Mesothelial cell of epicardium (in vitro differentiated cells): ENCODE measurements at regions not wholly inside any gene's neighbourhood (a gene's known extent, or its start where the extent isn't known, plus 50 kb on each side); places are given as distances from the start of the nearest gene placed in this dataset.
A peak's percentile ranks its signal among the peaks of the same experiment; 100 is the strongest.

Experiments used
- DNase-seq, 2 experiments: peaks; one replicate each; pipeline ENCODE4 v3.0.0; 2021; ENCODE audit warnings: low spot score in 2 of 2; ENCODE audit not compliant: unreplicated experiment in 2 of 2
- H3K27ac Mint-ChIP-seq: 2 replicates; pipeline ENCODE4 v1.8.0; 2021; ENCODE audit warnings: mixed read lengths
- H3K27me3 Mint-ChIP-seq: 2 replicates; pipeline ENCODE4 v1.8.0; 2021; ENCODE audit warnings: low read depth, mixed read lengths
- H3K36me3 Mint-ChIP-seq: 2 replicates; pipeline ENCODE4 v1.8.0; 2021; ENCODE audit warnings: mixed read lengths
- H3K4me1 Mint-ChIP-seq: 2 replicates; pipeline ENCODE4 v1.8.0; 2021; ENCODE audit warnings: mixed read lengths
- H3K4me3 Mint-ChIP-seq: 2 replicates; pipeline ENCODE4 v1.8.0; 2021; ENCODE audit warnings: mild to moderate bottlenecking, moderate library complexity, mixed read lengths
- H3K9me3 Mint-ChIP-seq: 2 replicates; pipeline ENCODE4 v1.8.0; 2021; ENCODE audit warnings: mixed read lengths
- TF ChIP-seq, protein P1 (sequence below): fragments of 200-600 bp; sonication (generic); IDR thresholded peaks from one replicate; pipeline ENCODE4 v1.5.0; 2021; ENCODE audit warnings: antibody characterized with exemption; ENCODE audit not compliant: unreplicated experiment

DNA sequence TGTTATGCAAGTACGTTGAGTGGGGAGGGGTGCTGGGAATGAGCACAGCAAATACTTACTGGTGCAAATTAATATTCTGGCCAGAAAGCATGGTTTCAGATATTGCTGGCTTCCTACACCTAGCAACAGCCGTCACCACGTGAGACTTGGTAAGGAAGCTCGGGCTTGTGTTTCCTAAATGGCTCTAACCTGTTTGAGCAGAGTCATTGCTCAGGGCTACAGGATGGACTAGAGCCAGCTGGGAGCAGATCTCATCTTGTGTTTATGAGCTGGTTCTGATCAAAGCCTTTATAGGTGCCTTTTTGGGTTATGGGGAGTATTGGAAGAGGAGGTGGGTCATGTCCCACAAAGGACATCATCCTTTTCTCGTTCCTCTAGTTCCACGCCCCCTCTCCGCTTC is 200.3 kb downstream of the BUB3 start:
- Mint-ChIP-seq H3K4me1 (peaks cover 24% of the 10 kb centered on the region), H3K36me3 (no peaks in the 10 kb centered on the region), H3K27ac (no peak overlapping the region), H3K4me3 (no peak overlapping the region), H3K27me3 (peaks cover 36% of the 10 kb centered on the region), H3K9me3 (no peaks in the 10 kb centered on the region)
- DNase-seq = no peak
- TF ChIP-seq, protein P1, sequence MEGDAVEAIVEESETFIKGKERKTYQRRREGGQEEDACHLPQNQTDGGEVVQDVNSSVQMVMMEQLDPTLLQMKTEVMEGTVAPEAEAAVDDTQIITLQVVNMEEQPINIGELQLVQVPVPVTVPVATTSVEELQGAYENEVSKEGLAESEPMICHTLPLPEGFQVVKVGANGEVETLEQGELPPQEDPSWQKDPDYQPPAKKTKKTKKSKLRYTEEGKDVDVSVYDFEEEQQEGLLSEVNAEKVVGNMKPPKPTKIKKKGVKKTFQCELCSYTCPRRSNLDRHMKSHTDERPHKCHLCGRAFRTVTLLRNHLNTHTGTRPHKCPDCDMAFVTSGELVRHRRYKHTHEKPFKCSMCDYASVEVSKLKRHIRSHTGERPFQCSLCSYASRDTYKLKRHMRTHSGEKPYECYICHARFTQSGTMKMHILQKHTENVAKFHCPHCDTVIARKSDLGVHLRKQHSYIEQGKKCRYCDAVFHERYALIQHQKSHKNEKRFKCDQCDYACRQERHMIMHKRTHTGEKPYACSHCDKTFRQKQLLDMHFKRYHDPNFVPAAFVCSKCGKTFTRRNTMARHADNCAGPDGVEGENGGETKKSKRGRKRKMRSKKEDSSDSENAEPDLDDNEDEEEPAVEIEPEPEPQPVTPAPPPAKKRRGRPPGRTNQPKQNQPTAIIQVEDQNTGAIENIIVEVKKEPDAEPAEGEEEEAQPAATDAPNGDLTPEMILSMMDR = no peak

DNA sequence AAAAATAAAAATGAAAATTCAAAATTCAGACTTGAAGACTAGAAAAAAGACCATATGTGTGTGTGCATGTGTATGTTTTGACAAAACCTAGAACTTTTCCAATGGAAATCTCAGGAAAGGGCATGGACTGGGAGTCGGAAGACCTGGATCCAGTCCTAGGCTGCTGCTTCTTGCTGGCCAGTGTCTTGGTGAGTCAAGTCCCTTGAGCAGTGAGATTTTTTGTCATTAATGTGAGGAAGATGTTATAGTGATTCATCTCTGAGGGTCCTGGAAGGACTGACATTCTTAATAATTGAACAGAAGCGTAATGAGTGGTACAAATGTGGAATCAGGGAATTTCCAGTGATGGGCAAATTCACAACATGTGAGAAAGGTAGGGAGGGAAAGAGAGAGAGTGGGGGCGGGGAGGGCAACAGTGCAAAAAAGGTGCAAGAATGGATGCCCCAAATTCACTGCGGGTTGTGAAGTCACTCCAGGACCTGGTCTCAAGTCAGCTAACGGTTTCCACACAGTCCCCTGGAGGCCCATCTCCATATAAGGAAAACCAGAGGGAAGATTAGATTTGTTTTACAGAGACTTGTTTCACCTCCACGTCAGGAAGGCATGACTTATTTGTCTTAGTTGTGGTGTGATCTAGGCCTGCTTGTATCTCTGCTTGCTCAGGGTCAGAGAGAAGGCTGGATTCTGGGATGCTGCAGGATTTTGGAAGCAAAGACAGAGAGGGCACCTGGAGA is 201.7 kb downstream of the BUB3 start:
- H3K36me3 Mint-ChIP-seq = no peaks in the 10 kb centered on the region
- H3K4me1 Mint-ChIP-seq = peaks cover 24% of the 10 kb centered on the region
- TF ChIP-seq, protein P1 = no peak
- no peak for DNase-seq
- peaks cover 48% of the 10 kb centered on the region for H3K27me3 Mint-ChIP-seq
- H3K27ac Mint-ChIP-seq = no peak overlapping the region
- no peak overlapping the region for H3K4me3 Mint-ChIP-seq
- no peaks in the 10 kb centered on the region for H3K9me3 Mint-ChIP-seq

DNA sequence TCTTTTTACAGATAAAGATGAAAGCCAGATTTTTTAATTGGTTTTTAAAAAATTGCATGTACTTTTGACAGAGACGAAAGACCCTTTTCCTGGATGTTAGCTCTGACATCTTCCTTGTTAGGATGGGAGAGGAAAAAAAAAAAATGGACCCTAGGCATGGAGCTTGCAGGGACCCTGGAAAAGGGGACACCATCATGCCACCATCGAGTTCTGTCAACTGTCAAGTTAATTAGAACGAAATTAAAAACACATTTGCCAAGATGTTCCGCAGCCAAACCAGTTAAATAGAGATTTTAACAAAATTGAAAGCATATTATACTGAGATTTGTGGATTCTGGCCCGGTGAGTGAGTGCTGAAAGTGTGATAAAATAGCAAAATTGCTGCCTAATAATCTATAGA is 202.6 kb downstream of the BUB3 start:
- H3K36me3 Mint-ChIP-seq = no peaks in the 10 kb centered on the region
- no peak overlapping the region for H3K4me3 Mint-ChIP-seq
- no peaks in the 10 kb centered on the region for H3K9me3 Mint-ChIP-seq
- H3K27me3 Mint-ChIP-seq = peaks cover 57% of the 10 kb centered on the region
- no peak overlapping the region for H3K27ac Mint-ChIP-seq
- H3K4me1 Mint-ChIP-seq = peaks cover 24% of the 10 kb centered on the region
- no peak for DNase-seq
- TF ChIP-seq, protein P1 = no peak

DNA sequence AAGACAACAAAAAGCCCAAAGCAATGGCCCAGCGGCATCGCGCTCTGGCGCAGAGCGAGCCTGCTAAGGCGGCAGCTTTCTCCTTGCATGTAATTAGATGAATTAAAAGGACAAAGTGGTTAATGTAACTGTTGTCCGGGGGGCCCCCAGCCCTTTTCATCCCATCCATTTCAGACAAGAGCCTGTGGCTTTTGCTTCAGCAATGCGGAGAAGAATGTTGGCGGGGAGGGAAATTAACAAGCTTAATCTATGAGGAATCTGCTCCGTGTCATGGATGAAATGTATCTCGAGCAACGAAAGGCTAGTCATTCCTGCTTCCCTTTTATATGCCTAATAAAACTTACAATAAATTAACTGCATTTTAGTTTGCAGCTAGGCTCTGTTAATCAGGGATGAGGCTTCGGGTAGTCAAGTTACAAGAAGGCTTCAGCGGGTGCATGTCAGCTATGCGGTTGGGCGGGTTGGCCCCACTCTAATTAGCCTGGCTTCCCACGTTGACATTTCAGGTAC is 203.3 kb downstream of the BUB3 start:
- peak overlapping the region; percentile 41 for H3K4me3 Mint-ChIP-seq
- H3K4me1 Mint-ChIP-seq = peaks cover 24% of the 10 kb centered on the region
- TF ChIP-seq, protein P1 = no peak
- H3K27me3 Mint-ChIP-seq = peaks cover 61% of the 10 kb centered on the region
- H3K36me3 Mint-ChIP-seq = no peaks in the 10 kb centered on the region
- H3K27ac Mint-ChIP-seq = no peak overlapping the region
- no peaks in the 10 kb centered on the region for H3K9me3 Mint-ChIP-seq
- no peak for DNase-seq

DNA sequence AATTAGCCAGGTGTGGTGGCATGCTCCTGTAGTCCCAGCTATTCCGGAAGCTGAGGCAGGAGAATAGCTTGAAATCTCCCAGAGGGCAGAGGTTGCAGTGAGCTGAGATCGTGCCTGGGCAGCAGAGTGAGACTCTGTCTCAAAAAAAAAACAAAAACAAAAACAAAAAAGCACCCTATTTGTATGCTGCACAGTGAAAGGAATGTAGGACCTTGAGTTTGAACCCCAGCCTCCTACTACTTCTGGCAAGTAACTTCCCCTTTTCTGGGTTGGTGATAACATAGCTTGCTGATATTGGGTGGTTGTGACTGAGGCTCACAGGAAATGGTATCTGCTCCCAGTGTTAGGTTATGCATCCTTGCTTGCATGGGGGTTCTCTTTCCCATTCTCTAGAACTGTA is 205.3 kb downstream of the BUB3 start:
- Mint-ChIP-seq H3K4me3 (no peak overlapping the region), H3K27ac (no peak overlapping the region), H3K9me3 (no peaks in the 10 kb centered on the region), H3K27me3 (peaks cover 53% of the 10 kb centered on the region), H3K36me3 (no peaks in the 10 kb centered on the region), H3K4me1 (peaks cover 24% of the 10 kb centered on the region)
- TF ChIP-seq, protein P1 = no peak
- no peak for DNase-seq
